GM19463 (cell line): ENCODE measurements at regions not wholly inside any gene's neighbourhood (a gene's known extent, or its start where the extent isn't known, plus 50 kb on each side); places are given as distances from the start of the nearest gene placed in this dataset.

Experiments used
- ATAC-seq: cut with Tn5 transposase; IDR thresholded peaks from one replicate; pipeline ENCODE4 v1.9.1; 2021; ENCODE audit warnings: mild to moderate bottlenecking, moderate library complexity; ENCODE audit not compliant: unreplicated experiment

GRCh38 chr1:200354243-200354642, 55.6 kb downstream of the ZNF281 start:
- ATAC-seq: peak; percentile 51

- no peak for ATAC-seq
Measured at GRCh38 chr1:200353232-200353631, 56.6 kb downstream of the ZNF281 start.

- ATAC-seq: peak; percentile 53
Measured at GRCh38 chr1:200351826-200352549, 57.8 kb downstream of the ZNF281 start.

DNA sequence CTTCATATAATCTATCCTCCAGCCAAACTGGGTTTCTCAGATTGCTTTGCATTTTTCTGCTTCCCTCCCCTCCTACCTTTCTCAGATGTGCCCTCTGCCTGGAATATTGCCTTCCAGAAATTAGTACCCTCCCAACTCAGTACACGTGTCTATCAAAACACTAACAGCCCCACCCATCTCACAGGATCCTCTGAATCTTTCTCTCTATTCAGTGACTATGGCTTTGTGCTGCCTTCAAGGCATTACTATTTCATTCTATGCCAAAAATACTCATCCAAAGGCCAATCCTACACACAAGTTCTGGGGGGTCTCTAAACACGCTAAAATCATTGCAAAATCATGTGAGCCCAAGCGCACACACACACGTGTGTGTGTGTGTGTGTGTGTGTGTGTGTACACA, 58.4 kb downstream of the ZNF281 start:
- ATAC-seq: no peak

DNA sequence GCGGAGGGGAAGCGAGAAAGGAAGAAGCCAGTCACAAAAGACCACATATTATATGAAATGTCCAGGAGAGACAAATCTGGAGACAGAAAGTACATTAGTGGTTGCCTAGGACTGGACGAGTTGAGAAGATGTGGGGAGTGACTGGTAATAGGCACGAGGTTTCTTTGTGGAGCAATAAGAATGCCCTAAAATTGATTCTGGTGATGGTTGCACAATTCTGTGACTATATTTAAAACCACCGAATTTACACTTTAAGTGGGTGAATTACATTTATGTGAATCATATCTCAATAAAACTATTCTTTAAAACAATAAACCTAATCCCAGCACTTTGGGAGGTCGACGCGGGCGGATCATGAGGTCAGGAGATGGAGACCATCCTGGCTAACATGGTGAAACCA, 63.1 kb downstream of the ZNF281 start:
- ATAC-seq: no peak

DNA sequence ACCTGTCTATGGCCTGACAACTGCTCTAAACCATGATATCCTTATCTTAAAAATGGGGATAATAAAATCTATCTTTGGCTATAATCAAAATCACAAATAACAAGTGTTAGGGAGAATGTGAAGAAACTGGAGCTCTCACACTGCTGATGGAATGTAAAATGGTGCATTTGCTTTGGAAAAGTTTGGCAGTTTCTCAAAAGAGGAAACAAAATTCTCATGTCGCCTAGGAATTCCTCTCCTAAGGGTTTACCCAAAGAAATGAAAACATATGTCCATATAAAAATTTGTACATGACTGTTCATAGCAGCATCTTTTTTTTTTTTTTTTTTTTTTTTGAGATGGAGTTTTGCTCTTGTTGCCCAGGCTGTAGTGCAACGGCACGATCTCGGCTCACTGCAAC, 64.3 kb downstream of the ZNF281 start:
- ATAC-seq: no peak

- ATAC-seq: no peak
Measured at GRCh38 chr1:200343874-200344273, 66.0 kb downstream of the ZNF281 start.

GRCh38 chr1:200342511-200343311, 67.1 kb downstream of the ZNF281 start:
- ATAC-seq: no peak

DNA sequence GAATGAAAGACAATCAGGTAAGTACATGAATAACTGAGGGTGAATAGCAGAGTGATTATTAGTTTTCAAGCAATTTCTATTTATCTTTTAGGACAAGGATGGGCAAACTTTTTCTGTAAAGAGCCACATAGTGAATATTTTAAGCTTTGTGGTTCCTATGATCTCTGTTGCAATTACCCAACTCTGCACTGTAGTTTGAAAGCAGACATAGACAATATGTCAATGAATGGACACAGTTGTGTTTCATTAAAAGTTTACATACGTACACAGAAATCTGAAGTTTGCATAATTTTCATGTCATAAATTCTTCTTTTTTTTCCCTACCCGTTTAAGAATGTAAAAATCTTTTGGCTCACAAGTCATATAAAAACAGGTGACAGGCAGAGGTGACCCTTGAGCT, 71.4 kb downstream of the ZNF281 start:
- ATAC-seq: no peak

DNA sequence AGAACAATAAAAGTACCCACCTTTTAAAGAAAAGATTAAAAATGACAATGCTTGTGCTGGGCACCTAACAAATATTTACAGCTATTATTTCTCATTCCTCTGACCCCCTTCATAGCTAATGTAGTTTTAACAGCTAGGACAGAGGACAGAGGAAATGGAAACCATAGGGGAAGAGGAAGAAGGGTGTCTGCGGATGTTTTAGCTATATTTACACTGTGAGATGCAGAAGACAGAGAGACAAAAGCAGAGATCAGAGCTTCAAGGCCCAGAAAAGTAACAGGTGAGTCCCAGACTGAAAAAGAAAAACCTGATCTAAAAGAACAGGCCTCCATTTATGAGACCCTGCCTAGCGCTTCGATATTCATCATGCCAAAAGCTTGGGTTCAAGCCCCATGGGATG, 72.0 kb downstream of the ZNF281 start:
- no peak for ATAC-seq

DNA sequence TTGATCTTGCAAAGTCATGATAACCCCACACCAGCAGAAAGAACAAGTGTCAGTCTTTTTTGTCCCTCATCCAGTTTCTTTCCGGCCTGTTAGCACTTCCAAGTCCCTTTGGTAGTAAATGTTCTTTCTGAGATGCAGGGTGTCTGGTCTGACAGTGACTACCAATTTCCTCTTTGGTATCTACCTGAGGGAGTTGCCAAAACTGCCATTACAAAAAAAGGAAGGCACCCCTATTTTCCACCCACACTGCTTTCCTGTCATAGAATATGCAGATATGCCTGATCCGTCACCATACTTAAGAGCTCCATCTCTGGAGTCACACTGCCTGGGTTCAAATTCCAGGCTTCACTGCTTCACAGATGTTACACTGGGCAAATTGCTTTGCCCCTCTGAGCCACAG, 72.4 kb downstream of the ZNF281 start:
- no peak for ATAC-seq

DNA sequence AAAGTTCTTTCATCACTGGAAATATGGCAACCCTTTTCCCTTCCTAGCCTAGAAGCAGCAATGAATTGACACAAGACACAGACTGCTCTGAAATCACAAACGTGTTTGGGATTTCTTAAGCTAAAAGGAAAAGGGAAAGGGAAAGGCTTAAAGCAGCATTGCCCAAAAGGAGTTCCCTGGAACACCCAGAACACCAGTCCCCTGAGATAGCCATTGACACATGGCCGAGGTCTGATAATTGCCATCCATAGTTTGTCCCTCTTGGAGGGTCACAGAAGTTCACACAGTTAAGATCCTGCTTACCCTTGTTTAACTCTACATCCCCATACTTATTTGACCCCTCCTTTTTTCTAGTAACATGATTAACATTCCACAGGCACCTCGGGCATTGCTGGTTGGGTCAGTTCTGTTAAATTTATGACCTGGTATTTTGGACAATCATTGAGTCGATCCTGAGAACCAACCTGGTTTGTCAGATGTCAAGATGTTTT, 72.9 kb downstream of the ZNF281 start:
- no peak for ATAC-seq

GRCh38 chr1:200336101-200336845, 73.6 kb downstream of the ZNF281 start:
- ATAC-seq: no peak

GRCh38 chr1:200334661-200335256, 75.1 kb downstream of the ZNF281 start:
- ATAC-seq: no peak

DNA sequence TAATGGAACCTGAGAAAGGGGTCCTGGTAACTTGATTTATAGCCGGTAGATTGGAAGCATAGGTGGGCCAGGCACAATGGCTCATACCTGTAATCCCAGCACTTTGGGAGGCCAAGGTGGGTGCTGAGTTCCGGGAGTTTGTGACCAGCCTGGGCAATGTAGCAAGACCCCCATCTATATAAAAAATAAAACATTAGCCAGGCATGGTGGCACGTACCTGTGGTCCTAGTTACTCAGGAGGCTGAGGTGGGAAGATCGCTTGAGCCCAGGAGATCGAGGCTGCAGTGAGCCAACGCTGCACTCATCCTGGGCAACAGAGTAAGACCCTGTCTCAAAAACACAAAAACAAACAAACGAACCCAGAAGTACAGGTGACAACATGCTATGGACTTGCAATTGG, 76.5 kb downstream of the ZNF281 start:
- ATAC-seq: no peak

DNA sequence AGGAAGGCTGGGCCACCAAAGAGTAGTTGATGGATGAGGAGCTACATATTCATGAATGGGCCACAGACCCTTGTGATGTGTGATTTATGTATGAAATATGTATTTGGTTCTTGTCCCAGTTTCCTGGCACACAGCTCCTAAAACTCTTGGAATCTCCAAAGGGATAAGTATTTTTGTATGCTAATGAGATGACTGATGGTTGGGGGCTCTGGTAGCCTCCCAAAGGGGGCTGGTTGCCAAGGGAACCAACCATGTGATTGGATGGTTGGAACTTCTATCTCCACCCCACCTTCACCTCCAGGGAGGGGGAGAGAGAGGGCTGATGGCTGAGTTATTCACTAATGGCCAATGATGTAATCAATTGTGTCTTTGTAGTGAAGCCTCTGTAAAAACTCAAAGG, 77.1 kb downstream of the ZNF281 start:
- no peak for ATAC-seq

DNA sequence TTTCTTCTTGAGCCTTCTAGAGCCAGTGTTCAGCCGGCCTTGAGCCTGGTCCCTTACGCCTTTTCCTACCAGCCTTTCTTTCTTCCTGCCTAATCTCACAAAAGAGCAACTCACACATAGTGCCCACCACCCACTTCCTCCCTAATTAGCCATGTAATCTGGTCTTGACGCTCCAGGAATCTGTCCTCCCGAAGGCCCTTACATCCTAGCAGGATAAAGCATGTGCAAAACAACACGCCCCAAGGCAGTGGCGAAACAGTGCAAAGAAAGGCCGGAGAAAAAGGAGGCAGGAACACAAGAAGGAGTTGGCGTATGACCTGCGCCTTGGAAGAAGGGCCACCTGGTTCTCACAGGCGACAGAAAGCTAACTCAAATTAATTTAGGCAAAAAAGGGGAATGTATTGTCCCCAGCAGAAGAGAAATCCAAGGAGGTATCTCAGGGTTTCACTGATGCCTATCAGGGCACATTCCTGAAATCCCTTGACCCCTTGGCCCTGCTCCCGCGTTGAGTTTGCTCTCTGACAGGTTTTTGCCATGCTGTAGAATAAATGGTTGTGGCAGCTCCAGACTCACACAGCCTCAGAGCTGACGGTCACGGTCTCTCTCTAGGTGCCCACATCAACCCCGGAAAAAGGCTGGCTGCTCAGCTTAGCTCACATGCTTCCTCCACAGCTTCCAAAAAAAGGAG, 79.0 kb downstream of the ZNF281 start:
- no peak for ATAC-seq

DNA sequence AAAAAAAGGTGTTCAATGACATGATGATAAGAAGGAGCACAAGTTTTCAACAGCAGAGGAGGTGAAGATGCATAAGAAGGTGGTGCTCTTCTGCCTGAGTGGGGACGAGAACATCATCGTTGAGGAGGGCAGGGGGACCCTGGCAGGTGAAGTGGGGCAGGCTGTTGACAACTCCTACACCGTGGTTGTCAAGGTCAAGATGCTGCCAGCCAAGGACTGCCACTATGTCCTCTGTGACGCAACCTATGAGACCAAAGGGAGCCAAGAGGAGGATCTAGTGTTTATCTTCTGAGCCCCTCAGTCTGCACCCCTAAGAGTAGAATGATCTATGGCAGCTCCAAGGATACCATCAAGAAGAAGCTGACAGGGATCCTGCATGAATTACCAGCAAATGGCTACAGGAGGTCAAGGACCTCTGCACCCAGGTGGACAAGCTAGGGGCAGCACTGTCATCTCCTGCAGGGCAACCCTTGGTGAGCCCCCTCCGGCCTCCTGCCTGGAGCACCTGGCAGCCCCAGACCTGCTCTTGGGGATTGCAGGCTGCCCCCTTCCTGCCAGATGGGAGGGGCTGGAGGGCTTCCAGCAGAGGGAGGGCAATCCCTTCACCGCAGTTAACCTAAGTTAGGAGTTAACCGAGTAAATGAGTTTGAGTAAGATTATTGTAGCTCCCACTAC, 80.5 kb downstream of the ZNF281 start:
- ATAC-seq: no peak

GRCh38 chr1:200328379-200328778, 81.5 kb downstream of the ZNF281 start:
- no peak for ATAC-seq

- no peak for ATAC-seq
Measured at GRCh38 chr1:200323856-200324400, 85.9 kb downstream of the ZNF281 start.
